ENCODE measurements at regions not wholly inside any gene's neighbourhood (a gene's known extent, or its start where the extent isn't known, plus 50 kb on each side); places are given as distances from the start of the nearest gene placed in this dataset.

DNA sequence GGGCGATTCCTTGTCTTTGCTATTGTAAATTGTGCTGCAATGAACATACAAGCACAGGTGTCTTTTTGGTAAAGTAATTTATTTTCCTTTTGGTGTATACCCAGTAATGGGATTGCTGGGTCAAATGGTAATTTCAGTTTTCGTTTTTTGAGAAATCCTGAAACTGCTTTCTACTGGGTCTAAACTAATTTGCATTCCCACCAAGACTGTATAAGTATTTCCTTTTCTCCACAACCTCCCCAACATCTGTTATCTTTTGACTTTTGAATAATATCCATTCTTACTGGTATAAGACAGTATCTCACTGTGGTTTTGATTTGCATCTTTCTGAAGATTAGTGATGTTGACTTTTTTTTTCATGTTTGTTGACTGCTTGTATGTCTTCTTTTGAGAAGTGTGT is 2506.0 kb downstream of the PCDH7 start:
- Histone ChIP-seq H3K4me1 (no peaks in the 10 kb centered on the region), H3K4me3 (no peak overlapping the region), H3K36me3 (no peaks in the 10 kb centered on the region), H3K9me3 (no peaks in the 10 kb centered on the region), H3K27ac (replicated peaks in 1 of 4) (no peak overlapping the region), H3K27me3 (no peaks in the 10 kb centered on the region)
- no peak for DNase-seq (ENCODE audit: extremely low spot score)
- 77% methylated on average over 2 of the region's 2 CpGs for WGBS
- TF ChIP-seq, protein P1, sequence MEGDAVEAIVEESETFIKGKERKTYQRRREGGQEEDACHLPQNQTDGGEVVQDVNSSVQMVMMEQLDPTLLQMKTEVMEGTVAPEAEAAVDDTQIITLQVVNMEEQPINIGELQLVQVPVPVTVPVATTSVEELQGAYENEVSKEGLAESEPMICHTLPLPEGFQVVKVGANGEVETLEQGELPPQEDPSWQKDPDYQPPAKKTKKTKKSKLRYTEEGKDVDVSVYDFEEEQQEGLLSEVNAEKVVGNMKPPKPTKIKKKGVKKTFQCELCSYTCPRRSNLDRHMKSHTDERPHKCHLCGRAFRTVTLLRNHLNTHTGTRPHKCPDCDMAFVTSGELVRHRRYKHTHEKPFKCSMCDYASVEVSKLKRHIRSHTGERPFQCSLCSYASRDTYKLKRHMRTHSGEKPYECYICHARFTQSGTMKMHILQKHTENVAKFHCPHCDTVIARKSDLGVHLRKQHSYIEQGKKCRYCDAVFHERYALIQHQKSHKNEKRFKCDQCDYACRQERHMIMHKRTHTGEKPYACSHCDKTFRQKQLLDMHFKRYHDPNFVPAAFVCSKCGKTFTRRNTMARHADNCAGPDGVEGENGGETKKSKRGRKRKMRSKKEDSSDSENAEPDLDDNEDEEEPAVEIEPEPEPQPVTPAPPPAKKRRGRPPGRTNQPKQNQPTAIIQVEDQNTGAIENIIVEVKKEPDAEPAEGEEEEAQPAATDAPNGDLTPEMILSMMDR (IDR thresholded peaks at IDR 0.05): no peak
- no peak for TF ChIP-seq EP300 (IDR thresholded peaks at IDR 0.05)
- TF ChIP-seq POLR2AphosphoS5 (IDR thresholded peaks at IDR 0.05): no peak
- TF ChIP-seq POLR2A (IDR thresholded peaks at IDR 0.05; ENCODE audit: low read depth): no peak
- intact Hi-C loops (cut with DNase I): no loop called here

DNA sequence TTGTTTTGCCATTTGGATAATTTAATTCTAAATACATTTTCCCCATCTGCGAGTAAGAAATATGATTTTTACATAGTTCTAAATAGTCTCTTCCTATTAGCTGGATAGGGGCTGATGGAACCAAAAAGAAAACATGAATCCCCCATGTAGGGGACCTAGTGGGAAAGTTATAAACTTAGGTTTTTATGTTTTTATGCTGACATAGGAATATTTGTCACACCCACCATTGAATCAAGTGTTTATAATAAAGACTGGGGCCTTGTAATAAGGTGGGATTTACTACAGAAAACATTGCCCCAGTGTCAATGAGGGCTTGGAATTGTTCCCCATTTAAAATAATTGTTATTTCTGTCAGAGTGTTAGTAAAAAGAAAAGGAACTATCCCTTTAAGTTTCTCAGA is 2506.6 kb downstream of the PCDH7 start:
- no peak for DNase-seq (ENCODE audit: extremely low spot score)
- no peaks in the 10 kb centered on the region for H3K4me1 ChIP-seq
- H3K4me3 ChIP-seq: no peak overlapping the region
- intact Hi-C loops (cut with DNase I): no loop called here
- H3K27me3 ChIP-seq: no peaks in the 10 kb centered on the region
- TF ChIP-seq EP300 (IDR thresholded peaks at IDR 0.05): no peak
- no peak for TF ChIP-seq POLR2A (IDR thresholded peaks at IDR 0.05; ENCODE audit: low read depth)
- TF ChIP-seq POLR2AphosphoS5 (IDR thresholded peaks at IDR 0.05): no peak
- TF ChIP-seq, protein P1 (IDR thresholded peaks at IDR 0.05): no peak
- 90% methylated on average over 1 of the region's 1 CpG for WGBS
- H3K27ac ChIP-seq (replicated peaks in 1 of 4): no peak overlapping the region
- no peaks in the 10 kb centered on the region for H3K9me3 ChIP-seq
- no peaks in the 10 kb centered on the region for H3K36me3 ChIP-seq

DNA sequence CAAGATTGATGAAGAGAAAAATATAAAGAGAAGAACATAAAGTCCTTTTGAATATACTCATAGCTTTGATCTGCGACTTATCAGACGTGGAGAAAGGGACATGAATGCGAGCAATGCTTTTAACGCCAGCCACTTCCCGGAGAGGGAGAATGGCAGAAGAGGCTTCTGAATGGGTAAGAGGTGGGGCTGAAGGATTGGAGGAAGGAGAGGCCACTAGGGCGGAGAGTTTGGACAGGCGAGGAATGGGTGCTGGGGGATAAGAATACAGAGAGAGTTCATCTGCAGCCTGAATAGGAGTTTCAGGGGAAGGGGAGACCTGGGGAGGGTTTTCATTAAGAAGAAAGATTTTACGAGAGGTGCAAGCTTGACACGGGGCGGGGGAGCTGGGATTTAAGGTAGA is 2534.9 kb downstream of the PCDH7 start:
- intact Hi-C loops (cut with DNase I): no loop called here

DNA sequence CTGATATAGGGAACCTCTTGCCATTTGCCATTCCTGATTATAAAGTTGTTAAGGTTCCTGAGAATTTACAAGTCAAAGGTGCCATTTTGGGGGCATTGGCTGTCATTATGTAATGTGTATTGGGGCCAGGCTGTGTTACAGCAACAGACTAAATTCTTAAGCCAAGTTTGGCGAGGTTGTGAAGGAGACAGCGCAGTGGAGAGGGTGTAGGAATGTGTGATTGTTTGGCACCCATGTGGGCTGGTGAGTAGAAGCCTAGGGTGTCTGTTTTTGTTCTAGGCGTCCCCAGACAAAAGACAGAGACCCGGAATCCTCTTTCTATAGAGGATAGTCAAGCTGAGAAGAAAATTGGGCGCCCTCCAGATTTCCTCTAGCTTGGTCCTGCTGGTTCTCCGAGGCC is 2535.3 kb downstream of the PCDH7 start:
- H3K4me3 ChIP-seq: no peak overlapping the region
- H3K27me3 ChIP-seq: no peaks in the 10 kb centered on the region
- DNase-seq (ENCODE audit: extremely low spot score): no peak
- no peak for TF ChIP-seq EP300 (IDR thresholded peaks at IDR 0.05)
- TF ChIP-seq, protein P1 (IDR thresholded peaks at IDR 0.05): no peak
- no peak for TF ChIP-seq POLR2A (IDR thresholded peaks at IDR 0.05; ENCODE audit: low read depth)
- no peak for TF ChIP-seq POLR2AphosphoS5 (IDR thresholded peaks at IDR 0.05)
- intact Hi-C loops (cut with DNase I): no loop called here
- WGBS: 84% methylated on average over 6 of the region's 6 CpGs
- no peak overlapping the region for H3K27ac ChIP-seq (replicated peaks in 1 of 4)
- no peaks in the 10 kb centered on the region for H3K4me1 ChIP-seq
- H3K9me3 ChIP-seq: no peaks in the 10 kb centered on the region
- no peaks in the 10 kb centered on the region for H3K36me3 ChIP-seq

More for the DNA sequence above, 2534.9 kb downstream of the PCDH7 start:
- Histone ChIP-seq H3K4me1 (no peaks in the 10 kb centered on the region), H3K9me3 (no peaks in the 10 kb centered on the region), H3K4me3 (no peak overlapping the region), H3K27me3 (no peaks in the 10 kb centered on the region), H3K27ac (replicated peaks in 1 of 4) (no peak overlapping the region), H3K36me3 (no peaks in the 10 kb centered on the region)
- 91% methylated on average over 10 of the region's 10 CpGs for WGBS
- TF ChIP-seq, protein P1 (IDR thresholded peaks at IDR 0.05): no peak
- TF ChIP-seq POLR2A (IDR thresholded peaks at IDR 0.05; ENCODE audit: low read depth) (no peak), POLR2AphosphoS5 (IDR thresholded peaks at IDR 0.05) (no peak), EP300 (IDR thresholded peaks at IDR 0.05) (no peak)
- no peak for DNase-seq (ENCODE audit: extremely low spot score)

DNA sequence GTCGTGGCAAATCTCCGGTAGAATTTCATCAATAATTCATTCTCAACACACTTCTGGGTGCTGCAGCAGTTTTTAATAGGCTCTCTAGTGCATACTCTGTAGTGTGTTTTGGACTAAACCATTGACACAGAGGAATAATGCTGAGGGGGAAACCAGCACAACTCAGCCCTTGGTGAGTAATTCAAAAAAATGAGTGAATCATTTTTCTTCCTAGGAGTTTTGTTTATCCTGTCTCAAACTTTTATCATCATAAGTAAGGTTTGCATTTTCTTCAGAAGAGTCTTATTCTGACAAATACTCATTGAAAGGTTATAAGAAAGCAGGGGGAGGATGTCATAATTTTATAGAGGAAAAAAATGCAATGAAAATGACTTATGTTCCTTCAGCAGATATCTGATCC is 2542.7 kb downstream of the PCDH7 start:
- intact Hi-C loops (cut with DNase I): no loop called here
- no peaks in the 10 kb centered on the region for H3K9me3 ChIP-seq
- 78% methylated on average over 2 of the region's 2 CpGs for WGBS
- no peak for DNase-seq (ENCODE audit: extremely low spot score)
- no peaks in the 10 kb centered on the region for H3K4me1 ChIP-seq
- no peaks in the 10 kb centered on the region for H3K27me3 ChIP-seq
- no peak overlapping the region for H3K27ac ChIP-seq (replicated peaks in 1 of 4)
- H3K4me3 ChIP-seq: no peak overlapping the region
- no peak for TF ChIP-seq POLR2A (IDR thresholded peaks at IDR 0.05; ENCODE audit: low read depth)
- no peak for TF ChIP-seq POLR2AphosphoS5 (IDR thresholded peaks at IDR 0.05)
- TF ChIP-seq EP300 (IDR thresholded peaks at IDR 0.05): no peak
- TF ChIP-seq, protein P1 (IDR thresholded peaks at IDR 0.05): no peak
- no peaks in the 10 kb centered on the region for H3K36me3 ChIP-seq
